WTC11 (cell line): ENCODE measurements at regions not wholly inside any gene's neighbourhood (a gene's known extent, or its start where the extent isn't known, plus 50 kb on each side); places are given as distances from the start of the nearest gene placed in this dataset.

Experiments used
- ATF1 ChIP-seq: sonication (generic); formaldehyde crosslinking; IDR thresholded peaks from 2 replicates; pipeline ENCODE4 v1.8.1; 2023; ENCODE audit warnings: mild to moderate bottlenecking, moderate library complexity, missing genetic modification reagents
- CREB1 ChIP-seq: sonication (generic); formaldehyde crosslinking; IDR thresholded peaks from 2 replicates; pipeline ENCODE4 v1.8.0; 2023; ENCODE audit warnings: mild to moderate bottlenecking, missing genetic modification reagents
- CTCF ChIP-seq: fragments of 200-600 bp; IDR thresholded peaks from 2 replicates; pipeline ENCODE4 v1.8.0; 2022; ENCODE audit warnings: antibody characterized with exemption
- FOXK1 ChIP-seq: sonication (generic); formaldehyde crosslinking; IDR thresholded peaks from 2 replicates; pipeline ENCODE4 v1.8.0; 2022; ENCODE audit warnings: mild to moderate bottlenecking, moderate library complexity, missing genetic modification reagents
- HMGXB4 ChIP-seq: sonication (generic); formaldehyde crosslinking; IDR thresholded peaks from 2 replicates; pipeline ENCODE4 v1.8.1; 2023; ENCODE audit warnings: mild to moderate bottlenecking, moderate library complexity, missing genetic modification reagents
- MAX ChIP-seq: sonication (generic); formaldehyde crosslinking; IDR thresholded peaks from 2 replicates; pipeline ENCODE4 v1.8.0; 2022; ENCODE audit warnings: mild to moderate bottlenecking, missing genetic modification reagents
- TEAD4 ChIP-seq: sonication (generic); formaldehyde crosslinking; IDR thresholded peaks from 2 replicates; pipeline ENCODE4 v1.8.0; 2022; ENCODE audit warnings: mild to moderate bottlenecking, missing genetic modification reagents
- ZBTB43 ChIP-seq: sonication (generic); formaldehyde crosslinking; IDR thresholded peaks from 2 replicates; pipeline ENCODE4 v1.8.1; 2023; ENCODE audit warnings: mild to moderate bottlenecking, missing genetic modification reagents
- ZNF281 ChIP-seq: sonication (generic); formaldehyde crosslinking; IDR thresholded peaks from 2 replicates; pipeline ENCODE4 v1.8.0; 2023; ENCODE audit warnings: mild to moderate bottlenecking, missing genetic modification reagents

GRCh38 chr13:42494157-42494556 is 79.8 kb upstream of the TNFSF11 start:
- no peak for TF ChIP-seq ZBTB43 (CRISPR knock-in tag)
- no peak for TF ChIP-seq CREB1 (CRISPR knock-in tag)
- no peak for TF ChIP-seq CTCF
- no peak for TF ChIP-seq ATF1 (CRISPR knock-in tag)
- TF ChIP-seq TEAD4: no peak
- TF ChIP-seq ZNF281 (CRISPR knock-in tag): no peak
- no peak for TF ChIP-seq MAX (CRISPR knock-in tag)
- no peak for TF ChIP-seq HMGXB4 (CRISPR knock-in tag)
- TF ChIP-seq FOXK1 (CRISPR knock-in tag): no peak
